Keratinocyte (primary cell): ENCODE measurements at regions not wholly inside any gene's neighbourhood (a gene's known extent, or its start where the extent isn't known, plus 50 kb on each side); places are given as distances from the start of the nearest gene placed in this dataset.

Experiments used
- CTCF ChIP-seq, 3 experiments: IDR thresholded peaks in 1 of 3; conservative IDR thresholded peaks in 1 of 3; optimal IDR thresholded peaks in 1 of 3; 2 replicates in 2 of 3; 3 replicates in 1 of 3; pipeline versions ENCODE3 to v1.5.1; 2011; ENCODE audit warnings: low read length in 3 of 3, mild to moderate bottlenecking in 3 of 3, moderate library complexity in 2 of 3, control low read depth in 1 of 3, inconsistent platforms in 1 of 3; ENCODE audit not compliant: insufficient read depth in 2 of 3; ENCODE audit errors: extremely low read depth in 1 of 3
- EZH2 ChIP-seq: IDR thresholded peaks from one replicate; pipeline ENCODE4 v1.6.1; 2012; ENCODE audit warnings: inconsistent platforms, mild to moderate bottlenecking, low read length, moderate library complexity

DNA sequence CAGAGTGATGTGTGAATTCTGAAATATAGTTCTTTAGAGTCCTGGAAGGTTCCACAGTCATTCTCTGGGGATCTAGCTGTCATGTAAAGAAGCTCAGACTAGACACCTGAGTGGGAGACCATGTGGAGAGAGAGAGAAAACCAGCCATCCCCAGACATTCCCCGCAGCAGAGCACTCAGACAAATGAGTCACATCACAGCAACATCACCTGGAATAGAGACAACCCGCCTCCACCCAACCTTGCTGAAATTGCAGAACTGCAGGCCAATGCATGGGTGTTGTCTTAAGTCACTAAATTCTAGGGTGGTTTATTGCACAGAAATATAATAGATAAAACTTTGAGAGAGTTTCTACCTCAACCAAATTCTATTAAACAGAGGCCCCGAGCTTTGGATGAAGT lies 392.0 kb upstream of the DYNLRB2 start:
- no peak for TF ChIP-seq CTCF (optimal IDR thresholded peaks at IDR 0.05 in 1 of 3, IDR thresholded peaks at IDR 0.05 in 1 of 3, conservative IDR thresholded peaks at IDR 0.05 in 1 of 3; ENCODE audit: extremely low read depth in 1 of 3, insufficient read depth in 2 of 3, low read length in 3 of 3)
- TF ChIP-seq EZH2, result no peak
